ENCODE measurements at regions not wholly inside any gene's neighbourhood (a gene's known extent, or its start where the extent isn't known, plus 50 kb on each side); places are given as distances from the start of the nearest gene placed in this dataset.

- TF ChIP-seq CTCF (IDR thresholded peaks at IDR 0.05; ENCODE audit: extremely low read depth, insufficient read depth, missing control alignments) = no peak
- in situ Hi-C loops (cut with MboI; ENCODE audit: low pct_unique_long_range_greater_than_20kb, low sequenced_read_pairs, unreplicated experiment) = no loop called here
- no peak for DNase-seq (ENCODE audit: low spot score)
Measured at GRCh38 chr2:184201246-184201645, 397.1 kb upstream of the ZNF804A start.

GRCh38 chr2:184203661-184204060, 394.7 kb upstream of the ZNF804A start:
- no peak for TF ChIP-seq CTCF (IDR thresholded peaks at IDR 0.05; ENCODE audit: extremely low read depth, insufficient read depth, missing control alignments)
- no peak for DNase-seq (ENCODE audit: low spot score)
- in situ Hi-C loops (cut with MboI; ENCODE audit: low pct_unique_long_range_greater_than_20kb, low sequenced_read_pairs, unreplicated experiment) = no loop called here

- DNase-seq (ENCODE audit: low spot score) = no peak
- no peak for TF ChIP-seq CTCF (IDR thresholded peaks at IDR 0.05; ENCODE audit: extremely low read depth, insufficient read depth, missing control alignments)
- in situ Hi-C loops (cut with MboI; ENCODE audit: low pct_unique_long_range_greater_than_20kb, low sequenced_read_pairs, unreplicated experiment) = no loop called here
Measured at GRCh38 chr2:184205048-184205596, 393.2 kb upstream of the ZNF804A start.

- no peak for TF ChIP-seq CTCF (IDR thresholded peaks at IDR 0.05; ENCODE audit: extremely low read depth, insufficient read depth, missing control alignments)
- in situ Hi-C loops (cut with MboI; ENCODE audit: low pct_unique_long_range_greater_than_20kb, low sequenced_read_pairs, unreplicated experiment) = no loop called here
Measured at GRCh38 chr2:184206045-184206444, 392.3 kb upstream of the ZNF804A start.

GRCh38 chr2:184210329-184210728, 388.0 kb upstream of the ZNF804A start:
- TF ChIP-seq CTCF (IDR thresholded peaks at IDR 0.05; ENCODE audit: extremely low read depth, insufficient read depth, missing control alignments) = no peak
- no peak for DNase-seq (ENCODE audit: low spot score)

More at GRCh38 chr2:184206045-184206444, 392.3 kb upstream of the ZNF804A start:
- DNase-seq (ENCODE audit: low spot score) = no peak

GRCh38 chr2:184215745-184216144, 382.6 kb upstream of the ZNF804A start:
- TF ChIP-seq CTCF (IDR thresholded peaks at IDR 0.05; ENCODE audit: extremely low read depth, insufficient read depth, missing control alignments) = no peak
- in situ Hi-C loops (cut with MboI; ENCODE audit: low pct_unique_long_range_greater_than_20kb, low sequenced_read_pairs, unreplicated experiment) = no loop called here

More at GRCh38 chr2:184210329-184210728, 388.0 kb upstream of the ZNF804A start:
- in situ Hi-C loops (cut with MboI; ENCODE audit: low pct_unique_long_range_greater_than_20kb, low sequenced_read_pairs, unreplicated experiment) = no loop called here

More at GRCh38 chr2:184215745-184216144, 382.6 kb upstream of the ZNF804A start:
- DNase-seq (ENCODE audit: low spot score) = no peak
